NCI-H1436 treated with DMSO at 0.1 percent for 48 hours (cell line): ENCODE measurements at regions not wholly inside any gene's neighbourhood (a gene's known extent, or its start where the extent isn't known, plus 50 kb on each side); places are given as distances from the start of the nearest gene placed in this dataset.

Source experiments
- DNase-seq: peaks from one replicate; lab custom pipeline; 2025; lab: John Stamatoyannopoulos, UW

DNA sequence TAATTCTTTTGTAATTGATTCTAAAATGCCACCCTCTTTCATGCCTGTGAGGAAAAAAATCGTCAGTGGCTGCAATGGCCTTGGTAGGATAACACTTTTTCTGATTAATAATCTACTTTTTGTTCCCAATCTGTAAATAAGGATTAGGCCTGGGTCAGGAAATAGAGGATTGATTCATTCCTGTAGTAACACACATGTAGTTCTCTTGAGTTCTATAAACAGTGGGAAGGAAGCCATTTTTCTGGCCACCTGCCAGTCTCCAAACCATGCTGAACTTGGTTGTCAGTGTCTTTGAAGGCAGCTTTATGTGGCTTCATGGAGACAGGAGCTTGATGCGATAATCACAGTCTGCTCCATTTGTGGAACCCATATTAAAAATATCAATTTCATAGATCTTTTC is 169.3 kb upstream of the NFE2L3 start:
- no peak for DNase-seq

DNA sequence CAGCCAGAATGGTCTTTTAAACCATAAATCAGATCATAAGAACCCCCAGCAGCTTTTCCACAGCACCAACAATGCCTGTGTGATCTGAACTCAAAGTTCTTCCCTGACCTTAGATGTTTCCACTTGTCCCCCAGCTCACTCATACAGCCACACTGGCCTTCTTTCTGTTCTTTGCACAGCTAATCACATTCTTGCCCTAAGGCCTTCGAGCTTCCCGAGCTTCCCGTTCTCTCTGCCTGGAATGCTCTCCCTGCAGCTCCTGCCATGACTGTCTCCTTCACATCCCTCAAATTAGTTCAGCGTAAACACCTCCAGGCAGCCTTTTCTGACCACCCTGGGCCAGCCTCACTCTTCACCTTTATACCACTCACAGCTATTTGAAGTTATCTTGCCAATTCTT is 166.8 kb upstream of the NFE2L3 start:
- no peak for DNase-seq

DNA sequence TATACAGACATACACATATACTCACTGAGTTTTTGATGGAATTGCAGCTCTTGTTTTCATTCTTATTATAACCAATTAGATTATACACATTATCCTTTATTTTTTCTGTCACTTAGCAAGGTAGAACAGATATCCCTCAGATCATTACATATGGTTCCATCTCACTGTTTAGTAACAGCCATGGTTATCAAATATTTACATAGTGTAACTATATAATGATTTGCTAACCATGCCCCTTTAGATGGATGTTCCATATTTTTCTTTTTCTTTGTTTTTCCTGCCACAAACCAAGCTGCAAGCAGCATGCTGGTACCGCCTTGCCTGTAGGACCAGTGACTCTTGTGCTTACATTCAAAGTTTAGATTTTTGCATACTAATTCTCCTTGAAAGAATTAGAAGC is 163.4 kb upstream of the NFE2L3 start:
- DNase-seq: no peak

DNA sequence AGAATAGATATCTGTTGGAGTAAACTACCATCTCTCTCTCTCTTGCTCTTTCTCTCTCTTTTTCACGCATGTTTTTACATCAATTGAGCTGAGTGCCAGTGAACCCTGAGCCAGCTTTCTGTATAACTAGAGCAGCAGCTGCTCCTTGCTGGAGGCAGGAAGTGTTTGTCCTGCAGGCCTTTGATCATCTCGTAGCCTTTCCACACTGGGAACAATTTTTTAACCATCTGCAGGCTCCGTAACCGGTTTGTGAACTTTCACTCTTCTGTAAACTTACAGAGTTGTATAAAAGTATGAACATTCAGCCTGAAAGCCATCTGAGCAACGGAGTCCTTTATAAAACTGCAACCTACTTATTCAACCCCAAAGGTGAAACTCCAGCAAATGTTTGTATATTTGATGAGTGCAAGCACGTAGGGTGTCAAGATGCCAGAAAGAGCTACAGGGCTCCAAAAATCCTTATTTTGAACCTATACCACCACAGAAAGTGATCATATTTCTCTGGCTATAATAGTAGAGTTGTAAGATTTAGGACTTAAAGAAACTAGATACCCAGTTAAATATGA is 162.8 kb upstream of the NFE2L3 start:
- no peak for DNase-seq

DNA sequence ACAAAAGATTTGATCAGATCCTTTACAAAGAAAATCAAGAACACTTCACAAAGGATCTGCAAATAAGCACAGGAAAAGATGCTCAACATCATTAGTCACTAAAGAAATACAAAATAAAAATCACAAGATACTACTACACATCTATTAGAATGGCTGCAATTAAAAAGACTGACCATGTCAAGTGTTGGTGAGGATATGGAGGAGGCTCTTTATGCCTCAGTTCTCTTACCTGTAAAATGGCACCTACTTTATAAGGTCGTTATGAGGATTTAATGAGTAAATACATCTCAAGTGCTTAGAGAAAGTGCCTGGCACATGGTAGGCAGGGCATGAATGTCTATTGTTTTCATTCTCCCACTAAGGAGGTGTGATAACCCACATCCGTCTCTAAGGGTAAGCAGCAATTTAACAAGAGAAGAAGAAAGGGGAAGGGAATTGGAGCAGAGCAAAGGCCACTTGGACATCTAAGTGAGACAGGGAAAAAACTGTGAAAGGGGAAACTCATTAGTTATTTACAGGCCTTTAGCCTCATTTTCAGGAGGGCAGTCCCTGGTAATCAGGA is 157.5 kb upstream of the NFE2L3 start:
- DNase-seq: no peak

DNA sequence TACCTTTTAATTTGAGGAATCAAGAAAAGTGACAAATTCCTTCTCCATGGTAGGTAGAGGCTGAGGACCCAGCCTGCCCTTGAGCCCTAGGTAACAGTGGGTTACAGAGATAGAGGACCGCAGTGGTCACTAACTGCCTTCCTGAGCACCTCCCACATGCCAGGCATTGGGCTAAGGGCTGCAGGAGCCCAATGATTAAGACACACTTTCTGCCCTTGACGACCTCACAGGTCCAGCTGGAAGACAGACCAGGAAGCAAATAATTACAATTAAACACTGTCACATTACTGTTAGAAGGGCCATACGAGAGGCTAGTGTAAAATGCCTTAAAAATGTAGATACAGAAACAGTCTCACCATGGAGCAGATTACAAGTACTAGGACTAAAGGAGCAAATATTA is 156.8 kb upstream of the NFE2L3 start:
- no peak for DNase-seq

DNA sequence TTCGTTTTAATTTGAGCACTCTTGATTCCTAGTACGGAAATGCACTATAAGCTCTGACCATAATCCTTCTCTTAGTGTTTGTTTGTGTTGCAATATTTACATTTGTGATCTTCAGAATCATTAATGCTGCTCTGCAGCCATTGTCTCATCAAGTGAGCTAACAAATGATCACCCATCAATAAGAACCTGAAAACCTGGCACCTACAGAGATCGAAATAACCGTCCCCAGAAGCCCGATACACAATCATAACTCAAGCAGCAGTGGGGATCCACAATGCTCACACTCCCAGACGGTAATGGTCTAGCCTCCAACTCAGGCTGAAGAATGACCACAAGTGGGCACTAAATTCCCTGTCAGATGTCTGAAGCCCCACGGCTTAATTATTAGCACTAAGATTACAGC is 156.0 kb upstream of the NFE2L3 start:
- DNase-seq: no peak

DNA sequence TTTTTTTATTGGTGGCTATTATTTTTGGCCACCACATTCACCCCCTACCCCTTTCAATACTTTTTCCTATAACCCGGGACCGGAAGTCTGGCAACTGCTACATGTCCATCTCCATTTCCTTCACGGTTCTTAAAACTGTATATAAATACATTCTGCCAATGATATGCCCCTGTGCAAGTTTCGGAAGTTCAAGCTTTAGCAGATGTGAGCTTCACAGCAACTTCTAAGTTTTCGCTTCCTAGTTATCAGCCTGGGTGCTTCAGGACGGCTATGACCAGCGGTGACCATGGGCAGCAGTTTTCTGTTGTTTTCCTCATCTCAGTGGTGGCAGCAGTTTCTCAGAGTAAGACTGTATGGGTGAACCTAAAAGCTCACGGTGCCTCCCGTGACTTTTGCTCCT is 153.5 kb upstream of the NFE2L3 start:
- no peak for DNase-seq

DNA sequence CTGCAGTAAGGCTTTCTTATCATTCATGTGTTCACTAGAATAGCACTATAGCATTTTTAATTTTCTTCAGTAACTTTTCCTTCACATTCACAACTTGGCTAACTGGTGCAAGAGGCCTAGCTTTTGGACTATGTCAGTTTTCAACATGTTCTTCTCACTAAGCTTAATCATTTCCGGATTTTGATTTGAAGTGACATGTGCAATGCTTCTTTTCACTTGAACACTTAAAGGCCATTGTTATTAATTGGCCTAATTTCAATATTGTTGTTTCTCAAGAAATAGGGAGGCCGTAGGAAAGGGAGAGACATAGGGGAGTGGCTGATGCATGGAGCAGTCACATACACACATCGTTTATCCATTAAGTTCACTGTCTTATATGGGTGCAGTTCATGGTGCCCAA is 151.2 kb upstream of the NFE2L3 start:
- no peak for DNase-seq

DNA sequence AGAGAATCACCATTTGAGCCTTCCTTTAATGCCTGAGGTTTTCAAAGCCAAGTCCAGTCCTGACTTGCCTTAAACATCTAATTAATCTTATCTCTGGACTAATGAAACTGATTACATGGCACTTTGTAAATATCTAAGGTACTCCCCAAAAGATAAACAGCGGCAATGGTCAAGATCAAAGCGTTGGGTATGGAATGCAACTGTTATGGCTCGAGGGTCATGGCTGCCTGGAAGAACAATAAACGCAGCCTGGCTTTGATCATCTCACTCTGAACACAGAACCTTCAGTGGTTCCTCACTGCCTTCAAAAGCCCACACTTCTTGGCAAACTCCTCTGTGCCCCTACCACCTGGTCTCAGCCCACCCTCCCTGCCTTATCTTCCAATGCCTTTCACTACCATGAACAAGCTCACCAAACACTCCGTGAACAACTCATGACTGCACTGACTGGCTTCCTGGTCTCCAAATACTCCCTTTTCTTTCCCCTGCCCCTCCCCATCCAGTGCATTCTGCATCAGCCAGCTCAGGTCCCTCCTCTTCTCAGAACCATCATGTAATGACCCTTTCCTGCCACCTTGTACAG is 150.2 kb upstream of the NFE2L3 start:
- DNase-seq: no peak

DNA sequence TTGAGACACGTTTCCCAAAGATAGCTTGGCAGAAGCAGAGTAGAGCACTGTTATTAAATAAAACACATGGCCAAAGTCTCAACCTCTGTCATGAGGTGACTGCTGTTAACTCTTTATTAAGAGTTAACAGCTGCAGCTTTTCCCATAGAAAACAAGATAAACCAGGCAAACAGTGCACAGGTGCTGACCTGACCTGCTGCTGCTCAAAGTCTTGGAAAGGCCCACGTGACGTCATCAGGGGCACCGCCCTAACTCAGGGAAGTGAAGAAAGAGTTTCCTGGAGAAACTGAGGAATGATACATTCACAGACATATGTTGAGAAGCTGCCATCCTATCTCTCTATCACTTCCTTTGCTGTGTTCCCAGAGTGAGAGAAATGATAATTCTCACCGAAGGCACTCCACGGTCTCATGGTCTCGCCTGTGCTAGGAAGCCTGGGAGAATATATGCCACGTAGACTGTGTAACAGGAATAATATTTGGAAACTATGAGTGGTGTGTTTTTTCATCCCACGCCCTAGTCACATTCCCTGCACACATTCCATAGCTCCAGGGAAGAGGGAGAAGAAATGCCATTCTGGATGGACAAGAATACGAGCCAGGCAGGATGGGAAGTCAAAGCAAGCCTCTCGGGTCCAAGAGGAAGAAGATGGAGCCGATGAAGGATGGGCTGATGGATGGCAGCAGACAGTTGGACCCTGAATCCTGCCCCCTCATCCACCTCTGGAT is 146.2 kb upstream of the NFE2L3 start:
- no peak for DNase-seq

DNA sequence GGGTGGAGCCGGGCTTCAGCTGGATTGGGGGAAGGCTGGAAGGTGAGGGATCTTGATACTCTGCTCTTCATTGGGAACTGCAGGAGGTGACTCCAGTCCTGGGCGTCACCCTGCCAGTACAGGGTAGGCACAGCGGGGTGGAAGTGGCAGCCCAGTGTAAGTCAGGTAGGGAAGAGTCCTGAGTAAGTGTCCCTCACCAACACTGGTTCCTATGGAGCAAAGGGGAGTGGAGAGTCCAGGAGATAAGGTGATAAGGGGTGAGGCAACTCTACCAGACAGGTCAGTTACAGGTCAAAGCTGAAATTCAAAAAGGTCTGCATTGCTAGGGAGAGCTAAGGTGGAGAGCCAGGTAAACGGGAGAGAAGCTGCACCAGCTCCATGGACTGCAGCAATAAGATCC is 145.6 kb upstream of the NFE2L3 start:
- DNase-seq: no peak

DNA sequence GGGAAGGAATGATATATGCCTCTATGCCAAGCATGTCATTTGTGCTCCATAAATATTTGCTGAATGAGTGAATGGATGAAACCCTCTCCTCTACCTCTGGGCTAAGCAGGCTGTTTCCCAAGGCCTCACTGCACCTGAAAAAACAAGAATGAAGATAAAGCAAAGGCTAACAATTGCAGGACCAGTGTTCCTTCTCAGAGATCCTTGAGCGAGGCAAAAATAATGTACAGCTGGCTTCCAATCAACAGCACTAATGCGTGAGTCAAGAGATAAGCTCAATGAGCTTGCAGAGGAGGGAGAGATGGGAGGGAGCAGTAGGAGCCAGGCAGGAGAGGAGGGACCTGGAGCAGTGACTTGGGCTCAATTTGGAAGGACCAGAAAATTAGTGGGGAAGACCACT is 144.5 kb upstream of the NFE2L3 start:
- no peak for DNase-seq

DNA sequence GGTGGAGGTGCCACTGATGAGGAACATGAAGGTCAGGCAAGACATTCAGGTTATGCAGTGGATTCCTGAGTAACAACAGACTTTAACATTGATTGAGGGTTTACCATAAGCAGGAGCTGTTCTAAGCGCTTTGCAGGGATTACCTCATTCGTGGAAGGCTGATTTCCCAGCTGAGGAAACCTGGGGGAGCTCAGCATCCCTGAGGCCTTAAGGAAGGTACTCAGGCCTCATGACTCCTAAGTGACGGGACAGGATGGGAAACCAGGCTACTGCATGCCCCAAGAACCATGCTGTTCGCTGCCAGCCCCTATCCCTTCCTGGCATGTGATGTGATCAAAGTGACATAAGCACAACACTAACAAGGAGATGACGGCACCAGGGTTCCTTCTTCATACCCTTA is 143.6 kb upstream of the NFE2L3 start:
- no peak for DNase-seq

DNA sequence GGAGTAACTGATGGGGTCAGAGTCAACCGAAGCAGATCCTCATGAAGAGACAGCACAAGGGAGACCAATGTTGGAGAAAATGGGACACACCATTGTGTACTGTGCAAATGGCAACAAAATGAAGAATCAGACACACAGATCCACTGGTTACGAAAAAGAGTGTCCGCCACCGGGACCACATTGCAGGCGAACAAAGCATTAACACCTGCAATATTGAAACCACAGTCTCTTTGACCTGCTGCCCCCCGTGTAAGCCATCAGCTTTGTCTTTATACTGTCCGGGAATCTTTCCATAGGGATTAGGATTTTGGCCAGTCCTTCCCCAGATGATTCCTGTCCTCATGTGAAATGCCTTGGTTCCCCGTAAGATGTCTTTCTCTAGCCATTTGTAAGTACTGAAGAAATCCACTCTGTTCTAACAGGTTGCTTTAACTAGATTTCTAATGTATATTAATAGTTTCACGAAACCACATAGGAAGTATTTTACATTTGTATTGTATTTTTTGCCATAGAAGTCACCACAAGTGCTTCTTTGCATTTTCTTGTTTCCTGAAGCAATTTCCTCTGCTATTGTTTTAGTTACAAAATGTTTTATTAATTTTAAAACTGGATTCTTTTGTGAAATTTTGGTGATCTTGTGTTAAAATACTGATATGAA is 140.8 kb upstream of the NFE2L3 start:
- DNase-seq: no peak

DNA sequence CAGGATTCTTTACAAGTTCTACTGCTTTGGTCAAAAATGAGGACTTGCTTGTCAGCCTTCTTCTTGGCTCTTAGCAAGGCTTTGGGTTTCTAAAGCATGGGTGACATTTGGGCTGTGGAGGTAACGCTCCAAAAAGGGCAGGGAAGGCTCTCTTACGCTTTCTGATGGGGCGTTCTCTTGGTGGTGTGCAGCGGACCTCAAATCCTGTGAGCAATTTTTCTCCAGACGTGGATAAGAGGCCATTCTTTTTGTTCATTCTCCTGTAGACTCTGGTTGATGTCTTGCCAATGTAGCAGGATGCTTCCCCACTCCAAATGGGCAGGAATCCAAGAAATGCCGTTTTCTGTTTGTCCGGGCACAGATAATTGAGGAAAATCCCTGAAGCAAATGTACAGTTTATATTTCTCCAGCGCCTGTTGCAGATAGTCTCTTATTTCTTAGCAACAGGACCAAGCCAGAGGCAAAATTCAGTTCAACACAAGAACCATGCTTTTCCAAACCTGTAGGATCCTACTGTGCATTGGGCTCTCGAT is 138.4 kb upstream of the NFE2L3 start:
- no peak for DNase-seq

DNA sequence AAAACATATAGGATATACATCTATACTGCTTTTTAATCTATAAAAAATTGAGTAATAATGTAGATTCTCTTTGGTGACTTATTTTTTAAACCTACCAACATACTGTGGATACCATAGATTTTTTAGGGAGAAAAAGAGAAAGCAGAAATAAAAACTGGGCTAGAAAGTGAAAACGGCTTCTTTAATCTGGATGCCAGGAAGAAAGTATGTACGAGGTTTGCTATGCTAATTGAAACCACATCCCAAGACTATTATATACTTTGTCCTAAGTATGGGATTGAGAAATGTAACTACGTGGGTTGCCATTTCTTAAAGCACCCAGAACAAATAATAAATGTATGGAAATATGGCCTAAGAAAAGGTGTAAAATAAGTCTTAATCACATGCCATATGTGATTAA is 129.0 kb upstream of the NFE2L3 start:
- DNase-seq: no peak

DNA sequence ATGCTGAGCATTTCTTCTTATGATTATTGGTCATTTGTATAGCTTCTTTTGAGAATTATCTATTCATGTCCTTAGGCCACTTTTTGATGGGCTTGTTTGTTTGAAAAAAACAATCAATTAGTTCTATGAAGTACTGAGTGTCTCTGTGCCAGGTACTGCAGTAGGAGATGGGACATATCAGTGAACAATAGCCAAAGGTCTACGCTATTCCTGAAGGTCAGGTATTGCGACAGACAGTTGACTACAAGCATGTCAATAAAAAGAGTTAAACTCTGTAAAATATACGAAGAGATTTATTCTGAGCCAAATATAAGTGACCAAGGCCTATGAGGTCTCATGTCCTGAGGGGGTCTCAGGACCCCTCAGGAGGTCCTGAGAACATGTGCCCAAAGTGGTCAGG is 122.1 kb upstream of the NFE2L3 start:
- no peak for DNase-seq

DNA sequence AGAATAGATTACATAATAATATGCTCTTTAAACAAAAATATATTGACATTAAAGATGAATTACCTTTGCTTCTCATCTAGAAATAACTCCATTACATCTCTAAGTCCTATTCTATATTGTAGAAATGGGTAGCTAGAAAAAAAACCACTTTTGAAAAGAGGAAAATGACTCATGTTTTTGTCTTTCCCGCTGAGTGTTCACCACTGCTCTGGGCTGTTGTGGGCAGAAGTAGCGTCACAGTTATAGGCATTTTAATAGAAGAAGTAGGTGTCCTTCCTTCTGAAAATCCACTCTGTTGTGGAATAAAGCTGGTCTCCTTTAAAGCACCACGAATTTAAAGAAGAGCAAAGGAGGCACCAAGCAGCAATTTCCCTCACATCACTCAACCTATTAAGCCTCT is 117.6 kb upstream of the NFE2L3 start:
- DNase-seq: no peak

DNA sequence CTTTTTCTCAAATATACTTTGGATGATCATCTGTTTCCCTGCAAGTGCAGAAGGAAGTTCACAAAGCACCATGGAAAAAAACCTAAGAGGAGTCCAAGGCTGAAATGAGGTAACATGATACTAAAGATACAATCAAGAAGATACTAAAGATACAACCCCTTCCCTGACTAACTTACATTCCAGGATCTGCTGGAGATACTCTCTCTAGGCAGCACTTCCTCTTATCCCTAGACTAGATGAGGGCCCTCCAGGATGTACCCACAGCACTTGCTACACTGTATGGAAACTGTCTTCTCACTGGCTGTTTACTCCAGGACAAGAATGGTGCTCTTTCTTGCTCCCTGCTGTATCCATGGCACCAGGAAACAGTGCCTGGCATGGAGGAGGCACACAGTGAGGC is 116.4 kb upstream of the NFE2L3 start:
- no peak for DNase-seq

DNA sequence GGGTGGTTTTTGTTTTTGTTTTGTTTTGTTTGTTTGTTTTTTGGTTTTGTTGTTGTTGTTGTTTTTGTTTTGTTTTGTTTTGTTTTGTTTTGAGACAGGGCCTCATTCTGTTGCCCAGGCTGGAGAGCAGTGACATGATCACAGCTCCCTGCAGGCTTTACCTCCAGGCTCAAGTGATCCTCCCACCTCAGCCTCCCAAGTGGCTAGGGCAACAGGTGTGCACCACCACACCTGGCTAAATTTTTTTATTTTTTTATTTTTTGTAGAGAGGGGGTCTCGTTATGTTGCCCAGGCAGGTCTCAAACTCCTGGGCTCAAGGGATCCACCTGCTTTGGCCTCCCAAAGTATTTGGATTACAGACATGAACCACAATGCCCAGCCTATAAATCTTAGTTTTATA is 115.9 kb upstream of the NFE2L3 start:
- DNase-seq: no peak

DNA sequence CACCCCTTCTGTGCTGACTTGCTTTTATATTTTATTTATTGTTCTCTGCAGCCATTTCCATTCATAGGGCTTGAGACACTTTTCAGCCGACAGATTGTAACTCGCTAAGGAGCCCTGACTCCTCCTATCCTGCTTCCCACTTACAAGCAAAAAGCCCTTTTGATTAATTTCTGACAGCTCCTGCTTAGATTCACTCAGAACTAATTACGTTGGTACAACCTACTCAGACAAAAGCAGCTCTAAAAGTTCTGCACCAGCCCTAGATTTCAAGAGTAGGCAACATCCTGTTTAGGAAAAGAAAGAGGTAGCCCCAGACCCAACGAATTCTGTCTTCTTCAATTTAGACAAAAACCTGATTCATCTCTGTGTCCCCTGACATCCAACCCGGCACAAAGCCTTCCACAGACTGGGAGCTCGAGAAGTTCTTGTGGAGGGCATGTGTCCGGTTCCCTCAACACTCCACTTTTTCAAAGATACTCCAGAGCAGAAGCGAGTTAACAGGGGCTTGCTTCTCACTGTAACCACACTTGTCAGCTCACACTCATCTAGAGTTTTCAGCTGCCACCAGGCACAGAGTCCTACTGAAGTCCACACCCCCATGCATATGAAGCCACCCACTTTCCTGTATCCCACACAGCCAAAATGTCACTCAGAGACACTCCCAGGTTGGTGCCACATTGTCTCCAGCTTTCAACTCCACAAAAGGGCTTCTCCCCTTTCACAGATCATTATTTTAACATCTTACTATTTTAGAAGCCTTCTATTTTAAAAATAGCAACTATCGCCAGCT is 113.6 kb upstream of the NFE2L3 start:
- no peak for DNase-seq
